ENCODE measurements at regions not wholly inside any gene's neighbourhood (a gene's known extent, or its start where the extent isn't known, plus 50 kb on each side); places are given as distances from the start of the nearest gene placed in this dataset.

DNA sequence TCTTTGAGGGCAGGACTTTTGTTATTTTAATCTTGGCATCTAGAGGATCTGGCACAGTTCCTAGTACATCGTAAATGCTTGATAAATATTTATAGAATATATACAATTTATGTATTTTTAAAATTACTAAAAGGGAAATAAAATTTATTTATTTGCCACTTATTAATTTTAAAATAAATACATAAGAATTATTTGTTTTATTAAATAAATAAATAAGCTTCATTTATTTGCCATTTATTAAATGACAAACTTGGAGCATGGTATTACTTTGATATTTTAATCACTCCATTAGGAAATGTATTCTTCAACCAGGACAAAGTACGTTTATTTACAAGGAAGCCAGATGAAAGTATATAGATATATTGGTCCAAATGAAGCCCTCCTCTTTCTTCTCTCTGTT is 118.7 kb upstream of the LRIG3 start:
- Histone ChIP-seq H3K27ac (no peak overlapping the region), H3K27me3 (no peaks in the 10 kb centered on the region), H3K9me3 (no peaks in the 10 kb centered on the region), H3K4me1 (no peaks in the 10 kb centered on the region), H3K36me3 (no peaks in the 10 kb centered on the region), H3K4me3 (no peak overlapping the region)
- TF ChIP-seq, protein P1, sequence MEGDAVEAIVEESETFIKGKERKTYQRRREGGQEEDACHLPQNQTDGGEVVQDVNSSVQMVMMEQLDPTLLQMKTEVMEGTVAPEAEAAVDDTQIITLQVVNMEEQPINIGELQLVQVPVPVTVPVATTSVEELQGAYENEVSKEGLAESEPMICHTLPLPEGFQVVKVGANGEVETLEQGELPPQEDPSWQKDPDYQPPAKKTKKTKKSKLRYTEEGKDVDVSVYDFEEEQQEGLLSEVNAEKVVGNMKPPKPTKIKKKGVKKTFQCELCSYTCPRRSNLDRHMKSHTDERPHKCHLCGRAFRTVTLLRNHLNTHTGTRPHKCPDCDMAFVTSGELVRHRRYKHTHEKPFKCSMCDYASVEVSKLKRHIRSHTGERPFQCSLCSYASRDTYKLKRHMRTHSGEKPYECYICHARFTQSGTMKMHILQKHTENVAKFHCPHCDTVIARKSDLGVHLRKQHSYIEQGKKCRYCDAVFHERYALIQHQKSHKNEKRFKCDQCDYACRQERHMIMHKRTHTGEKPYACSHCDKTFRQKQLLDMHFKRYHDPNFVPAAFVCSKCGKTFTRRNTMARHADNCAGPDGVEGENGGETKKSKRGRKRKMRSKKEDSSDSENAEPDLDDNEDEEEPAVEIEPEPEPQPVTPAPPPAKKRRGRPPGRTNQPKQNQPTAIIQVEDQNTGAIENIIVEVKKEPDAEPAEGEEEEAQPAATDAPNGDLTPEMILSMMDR (IDR thresholded peaks at IDR 0.05): no peak
- intact Hi-C loops (cut with DNase I): no loop called here
- ATAC-seq: no peak
- DNase-seq: no peak

DNA sequence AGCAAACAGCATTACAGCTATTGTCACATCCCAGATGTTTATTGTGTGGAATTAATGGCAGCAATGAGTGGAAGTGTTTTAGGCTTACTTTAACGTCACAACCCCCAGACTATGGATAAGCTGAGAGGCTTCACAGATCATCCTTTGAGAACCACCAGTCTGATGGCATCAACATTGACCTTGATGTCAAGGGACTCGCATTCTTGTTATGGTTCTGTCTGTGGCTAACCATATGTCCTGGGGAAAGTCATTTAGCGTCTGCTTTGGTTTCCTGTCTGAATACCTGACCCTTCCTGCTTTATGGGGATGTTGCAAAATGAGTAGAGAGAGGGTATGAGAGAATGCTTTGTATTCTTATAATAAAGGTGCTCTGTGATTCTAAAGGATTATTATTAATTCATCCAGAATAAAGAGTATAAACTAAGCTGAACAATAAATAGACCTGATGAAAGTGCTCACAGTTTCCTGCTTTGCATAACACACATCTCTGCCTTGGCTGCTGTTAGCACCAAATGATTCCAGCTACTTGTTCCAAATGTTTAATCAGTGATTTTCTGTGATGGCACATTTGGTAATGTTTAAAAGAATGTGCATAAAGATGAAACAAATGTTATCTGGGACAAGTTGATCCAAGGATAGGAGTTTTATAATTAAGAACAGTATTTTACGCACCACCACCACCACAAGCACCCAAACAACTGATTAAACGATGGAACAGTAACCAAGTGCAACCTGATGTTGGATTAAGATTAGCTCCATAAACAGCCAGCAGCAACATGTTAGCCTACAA is 116.9 kb upstream of the LRIG3 start:
- H3K36me3 ChIP-seq: no peaks in the 10 kb centered on the region
- no peak overlapping the region for H3K27ac ChIP-seq
- H3K4me1 ChIP-seq: no peaks in the 10 kb centered on the region
- ATAC-seq: no peak
- DNase-seq: no peak
- no peak overlapping the region for H3K4me3 ChIP-seq
- H3K9me3 ChIP-seq: no peaks in the 10 kb centered on the region
- intact Hi-C loops (cut with DNase I): no loop called here
- no peaks in the 10 kb centered on the region for H3K27me3 ChIP-seq
- TF ChIP-seq, protein P1 (IDR thresholded peaks at IDR 0.05): no peak

DNA sequence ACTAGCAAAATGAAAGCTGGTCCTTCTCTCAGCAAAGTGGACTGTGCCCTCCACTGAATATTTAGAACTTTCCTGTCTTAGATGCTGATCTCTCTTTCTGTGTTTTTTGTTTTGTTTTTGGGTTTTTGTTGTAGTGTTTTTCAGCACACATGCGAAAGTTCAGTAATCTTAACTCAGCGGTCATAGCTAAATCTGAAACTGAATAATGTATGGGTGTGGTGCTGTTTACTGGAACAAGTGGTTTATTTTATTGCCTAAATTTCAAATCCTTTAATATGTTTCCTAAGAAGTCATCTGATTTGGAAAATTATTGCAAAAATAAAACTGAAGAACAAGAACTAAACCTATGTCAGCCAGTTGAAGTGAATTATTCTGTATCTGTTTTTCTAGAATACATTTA is 116.0 kb upstream of the LRIG3 start:
- Histone ChIP-seq H3K4me3 (no peak overlapping the region), H3K36me3 (no peaks in the 10 kb centered on the region), H3K27ac (no peak overlapping the region), H3K27me3 (no peaks in the 10 kb centered on the region), H3K4me1 (no peaks in the 10 kb centered on the region), H3K9me3 (no peaks in the 10 kb centered on the region)
- intact Hi-C loops (cut with DNase I): no loop called here
- ATAC-seq (no peak), DNase-seq (no peak)
- TF ChIP-seq, protein P1 (IDR thresholded peaks at IDR 0.05): no peak

DNA sequence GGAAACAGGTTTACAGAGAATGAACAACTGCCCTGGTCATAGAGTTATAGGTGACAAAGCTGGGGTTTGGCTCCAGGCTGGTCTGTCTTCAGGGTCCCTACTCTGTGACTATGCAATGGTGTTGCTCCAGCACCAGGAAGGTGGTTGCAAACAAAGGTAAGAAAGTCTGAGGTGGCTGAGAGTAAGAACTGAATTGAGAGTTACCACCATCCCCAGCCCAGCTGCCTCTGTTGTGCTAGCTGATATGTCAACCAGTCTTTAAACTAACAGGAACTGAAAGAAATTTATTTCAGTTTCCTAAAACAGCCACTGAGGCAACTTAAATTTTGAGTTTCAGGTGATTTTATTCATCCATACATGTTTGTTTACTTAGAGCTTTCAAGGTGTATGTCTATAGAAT is 111.0 kb upstream of the LRIG3 start:
- no peak overlapping the region for H3K27ac ChIP-seq
- ATAC-seq: no peak
- H3K9me3 ChIP-seq: no peaks in the 10 kb centered on the region
- no peaks in the 10 kb centered on the region for H3K36me3 ChIP-seq
- no peaks in the 10 kb centered on the region for H3K4me1 ChIP-seq
- intact Hi-C loops (cut with DNase I): no loop called here
- DNase-seq: no peak
- TF ChIP-seq, protein P1 (IDR thresholded peaks at IDR 0.05): no peak
- H3K27me3 ChIP-seq: no peaks in the 10 kb centered on the region
- no peak overlapping the region for H3K4me3 ChIP-seq

DNA sequence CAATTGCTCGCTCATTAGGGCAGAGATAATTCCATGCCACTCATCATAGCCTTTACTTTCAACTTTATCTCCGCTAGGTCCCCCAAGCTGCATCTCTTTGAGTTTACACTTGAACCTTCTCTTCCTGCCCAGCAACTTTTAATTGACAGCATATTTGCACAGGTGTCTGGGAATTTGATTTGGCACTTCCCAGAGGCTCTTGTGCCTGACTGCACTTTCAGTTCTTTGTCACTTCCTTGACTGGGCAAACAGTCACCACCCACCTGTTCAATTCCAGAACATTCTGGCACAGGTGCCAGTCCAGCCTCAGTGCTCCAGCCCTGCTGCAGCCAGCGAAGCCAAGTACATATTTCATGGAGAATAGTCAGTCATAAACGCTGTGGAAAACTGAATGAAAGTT is 110.1 kb upstream of the LRIG3 start:
- no peaks in the 10 kb centered on the region for H3K27me3 ChIP-seq
- H3K27ac ChIP-seq: no peak overlapping the region
- peak; percentile 97 for ATAC-seq
- peak; percentile 74 for DNase-seq
- no peak overlapping the region for H3K4me3 ChIP-seq
- H3K9me3 ChIP-seq: no peaks in the 10 kb centered on the region
- intact Hi-C loops (cut with DNase I): no loop called here
- no peaks in the 10 kb centered on the region for H3K4me1 ChIP-seq
- TF ChIP-seq, protein P1 (IDR thresholded peaks at IDR 0.05): no peak
- no peaks in the 10 kb centered on the region for H3K36me3 ChIP-seq

DNA sequence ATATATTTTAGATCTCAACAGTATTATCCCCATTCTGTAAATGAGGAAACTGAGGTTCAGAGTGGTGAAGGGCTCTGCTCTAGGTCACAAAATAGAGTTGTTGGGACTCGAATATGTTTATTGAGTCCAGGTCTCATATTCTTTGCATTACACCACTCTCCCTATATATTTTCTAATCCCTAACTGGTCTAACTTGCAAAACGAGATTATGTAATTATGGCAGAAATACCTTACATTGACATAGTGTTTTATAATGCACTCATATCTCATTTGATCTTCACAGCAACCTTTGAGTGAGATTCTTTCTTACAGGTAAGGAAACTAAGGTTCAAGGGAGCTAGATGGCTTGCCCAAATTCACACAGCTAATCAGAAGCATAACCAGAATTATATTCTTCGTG is 106.9 kb upstream of the LRIG3 start:
- intact Hi-C loops (cut with DNase I): no loop called here
- TF ChIP-seq, protein P1 (IDR thresholded peaks at IDR 0.05): no peak
- Histone ChIP-seq H3K9me3 (no peaks in the 10 kb centered on the region), H3K4me1 (no peaks in the 10 kb centered on the region), H3K36me3 (no peaks in the 10 kb centered on the region), H3K4me3 (no peak overlapping the region), H3K27me3 (no peaks in the 10 kb centered on the region), H3K27ac (no peak overlapping the region)
- ATAC-seq: no peak
- no peak for DNase-seq

Measured in upper lobe of right lung (tissue), 1 donor.